MV-4-11 (cell line): ENCODE measurements at regions not wholly inside any gene's neighbourhood (a gene's known extent, or its start where the extent isn't known, plus 50 kb on each side); places are given as distances from the start of the nearest gene placed in this dataset.
"Not testable (repeated sequence)": the region's sequence is repeated elsewhere in the genome, so short reads cannot be mapped to it uniquely, and the experiment has no call there.

ENCODE experiments used
- DNase-seq: peaks from one replicate; lab custom pipeline; 2025; lab: John Stamatoyannopoulos, UW

GRCh38 chr4:78660559-78660958, 109.0 kb downstream of the ANXA3 start:
- no peak for DNase-seq

GRCh38 chr4:78661086-78661690, 109.6 kb downstream of the ANXA3 start:
- no peak for DNase-seq

GRCh38 chr4:78661921-78662521, 110.5 kb downstream of the ANXA3 start:
- peak; percentile 21 for DNase-seq

GRCh38 chr4:78662658-78663057, 111.1 kb downstream of the ANXA3 start:
- DNase-seq = no peak

- not testable (repeated sequence) for DNase-seq
These were observed 111.9 kb upstream of the BMP2K start for GRCh38 chr4:78664296-78664695.

GRCh38 chr4:78665216-78665770, 110.9 kb upstream of the BMP2K start:
- no peak for DNase-seq

- DNase-seq = peak; percentile 59
These were observed 109.3 kb upstream of the BMP2K start for GRCh38 chr4:78666830-78667258.

GRCh38 chr4:78667325-78667724, 108.8 kb upstream of the BMP2K start:
- DNase-seq = no peak

- DNase-seq = peak; percentile 38
These were observed 108.4 kb upstream of the BMP2K start for GRCh38 chr4:78667764-78668163.

GRCh38 chr4:78669453-78669852, 106.7 kb upstream of the BMP2K start:
- no peak for DNase-seq

GRCh38 chr4:78671903-78672815, 104.0 kb upstream of the BMP2K start:
- no peak for DNase-seq

- DNase-seq = no peak
These were observed 102.8 kb upstream of the BMP2K start for GRCh38 chr4:78673337-78673736.

- DNase-seq = no peak
These were observed 100.8 kb upstream of the BMP2K start for GRCh38 chr4:78675325-78675724.

GRCh38 chr4:78682070-78682469, 94.1 kb upstream of the BMP2K start:
- no peak for DNase-seq

- no peak for DNase-seq
These were observed 92.8 kb upstream of the BMP2K start for GRCh38 chr4:78683352-78683751.

- DNase-seq = no peak
These were observed 91.6 kb upstream of the BMP2K start for GRCh38 chr4:78684325-78685079.

- no peak for DNase-seq
These were observed 88.3 kb upstream of the BMP2K start for GRCh38 chr4:78687818-78688217.

- no peak for DNase-seq
These were observed 87.8 kb upstream of the BMP2K start for GRCh38 chr4:78688366-78688765.

GRCh38 chr4:78689261-78689660, 86.9 kb upstream of the BMP2K start:
- no peak for DNase-seq

- no peak for DNase-seq
These were observed 86.3 kb upstream of the BMP2K start for GRCh38 chr4:78689700-78690323.

GRCh38 chr4:78691334-78691754, 84.8 kb upstream of the BMP2K start:
- no peak for DNase-seq
